Head of caudate nucleus (tissue), 42 donors: ENCODE measurements at regions not wholly inside any gene's neighbourhood (a gene's known extent, or its start where the extent isn't known, plus 50 kb on each side); places are given as distances from the start of the nearest gene placed in this dataset.
A peak's percentile ranks its signal among the peaks of the same experiment; 100 is the strongest.

Source experiments
- DNase-seq, 42 donors: peaks; one replicate each; pipeline versions ENCODE4 v3.0.0 to v3.0.0-alpha.2; 2020 to 2021; ENCODE audit warnings: mixed read lengths in 7 of 42
- intact Hi-C: fragments of 100-400 bp; cut with DNase I; formaldehyde crosslinking; loops from one replicate; pipeline ENCODE4 v1.15.0; 2022

GRCh38 chr4:111639120-111639690, 506.0 kb upstream of the FAM241A start:
- DNase-seq: no peak
- intact Hi-C loops: loop anchor here (5.0 to 10.0 kb wide), 2 partner anchors 396 to 1007 kb away; no protein-coding TSS in a partner anchor

- intact Hi-C loops: loop anchor here (5.0 to 10.0 kb wide), 3 partner anchors 212 to 1008 kb away; no protein-coding TSS in a partner anchor
- DNase-seq: no peak
Observed at GRCh38 chr4:111639876-111640275, 505.4 kb upstream of the FAM241A start.

GRCh38 chr4:111641813-111642579, 503.3 kb upstream of the FAM241A start:
- DNase-seq: peak; percentile 31 to 90 (median 73)
- intact Hi-C loops: loop anchor here (5.0 kb wide), 1 partner anchor 210 kb away; no protein-coding TSS in a partner anchor

GRCh38 chr4:111648056-111648455, 497.2 kb upstream of the FAM241A start:
- DNase-seq: no peak
- intact Hi-C loops: no loop called here

GRCh38 chr4:111649308-111649707, 495.9 kb upstream of the FAM241A start:
- intact Hi-C loops: no loop called here
- no peak for DNase-seq

GRCh38 chr4:111650146-111650545, 495.1 kb upstream of the FAM241A start:
- DNase-seq: no peak
- intact Hi-C loops: no loop called here

- intact Hi-C loops: no loop called here
- no peak for DNase-seq
Observed at GRCh38 chr4:111650674-111651086, 494.6 kb upstream of the FAM241A start.

GRCh38 chr4:111652236-111652635, 493.0 kb upstream of the FAM241A start:
- intact Hi-C loops: no loop called here
- DNase-seq: no peak

GRCh38 chr4:111652986-111653385, 492.3 kb upstream of the FAM241A start:
- intact Hi-C loops: no loop called here
- no peak for DNase-seq

- DNase-seq: no peak
- intact Hi-C loops: no loop called here
Observed at GRCh38 chr4:111662496-111662895, 482.8 kb upstream of the FAM241A start.

GRCh38 chr4:111664308-111664945, 480.8 kb upstream of the FAM241A start:
- intact Hi-C loops: no loop called here

GRCh38 chr4:111666826-111667360, 478.4 kb upstream of the FAM241A start:
- intact Hi-C loops: no loop called here
- DNase-seq: no peak

More at GRCh38 chr4:111664308-111664945, 480.8 kb upstream of the FAM241A start:
- no peak for DNase-seq

- intact Hi-C loops: no loop called here
- no peak for DNase-seq
Observed at GRCh38 chr4:111671756-111672155, 473.5 kb upstream of the FAM241A start.

- intact Hi-C loops: no loop called here
- no peak for DNase-seq
Observed at GRCh38 chr4:111675746-111676145, 469.5 kb upstream of the FAM241A start.

- intact Hi-C loops: no loop called here
Observed at GRCh38 chr4:111676533-111676932, 468.7 kb upstream of the FAM241A start.

GRCh38 chr4:111678479-111678878, 466.8 kb upstream of the FAM241A start:
- intact Hi-C loops: no loop called here

More at GRCh38 chr4:111676533-111676932, 468.7 kb upstream of the FAM241A start:
- DNase-seq: no peak

GRCh38 chr4:111678908-111679307, 466.3 kb upstream of the FAM241A start:
- intact Hi-C loops: no loop called here
- no peak for DNase-seq

More at GRCh38 chr4:111678479-111678878, 466.8 kb upstream of the FAM241A start:
- DNase-seq: no peak

- intact Hi-C loops: no loop called here
- DNase-seq: no peak
Observed at GRCh38 chr4:111681270-111681669, 464.0 kb upstream of the FAM241A start.

- no peak for DNase-seq
- intact Hi-C loops: no loop called here
Observed at GRCh38 chr4:111681751-111682150, 463.5 kb upstream of the FAM241A start.

- intact Hi-C loops: no loop called here
- DNase-seq: no peak
Observed at GRCh38 chr4:111685205-111685604, 460.0 kb upstream of the FAM241A start.
